Right lobe of liver (tissue), 4 donors: ENCODE measurements at regions not wholly inside any gene's neighbourhood (a gene's known extent, or its start where the extent isn't known, plus 50 kb on each side); places are given as distances from the start of the nearest gene placed in this dataset.

Experiments used
- POLR2A ChIP-seq: fragments of 450-650 bp; IDR thresholded peaks from one replicate; pipeline ENCODE4 v1.6.1; 2017; ENCODE audit warnings: antibody characterized with exemption, mild to moderate bottlenecking
- TF ChIP-seq, protein P1 (sequence below), 4 donors: fragments of 200-600 bp in 3 of 4; fragments of 450-650 bp in 1 of 4; IDR thresholded peaks; one replicate each; pipeline versions ENCODE4 v1.5.1 to v1.8.0; 2016 to 2022; ENCODE audit warnings: antibody characterized with exemption in 4 of 4, mild to moderate bottlenecking in 2 of 4
- donor health status: DM: no; HTN: no; CAD: no.
- donor health status: DM: no; HTN: no; CAD: no.
- donor health status: DM: no; HTN: yes; CAD: no.

DNA sequence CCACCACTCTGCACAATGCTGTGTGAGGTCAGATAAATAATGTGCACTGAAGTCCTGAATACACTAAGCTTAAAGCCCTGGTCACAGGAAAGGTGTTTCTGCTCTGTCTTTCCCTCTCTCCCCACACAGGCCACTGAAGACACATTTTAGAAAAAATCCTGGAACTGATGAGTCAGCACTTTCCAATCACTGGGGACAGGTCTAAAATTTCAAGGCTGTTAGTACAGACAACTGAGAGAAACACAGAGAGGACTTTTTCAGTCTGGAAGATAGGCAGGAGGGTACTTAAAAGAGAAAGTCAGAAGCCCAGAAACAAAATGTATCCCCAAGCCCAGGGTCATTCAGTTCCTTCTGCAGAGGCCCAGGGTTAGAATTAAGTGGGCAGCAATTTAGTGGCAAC is 333.9 kb upstream of the CCDC196 start:
- TF ChIP-seq, protein P1, sequence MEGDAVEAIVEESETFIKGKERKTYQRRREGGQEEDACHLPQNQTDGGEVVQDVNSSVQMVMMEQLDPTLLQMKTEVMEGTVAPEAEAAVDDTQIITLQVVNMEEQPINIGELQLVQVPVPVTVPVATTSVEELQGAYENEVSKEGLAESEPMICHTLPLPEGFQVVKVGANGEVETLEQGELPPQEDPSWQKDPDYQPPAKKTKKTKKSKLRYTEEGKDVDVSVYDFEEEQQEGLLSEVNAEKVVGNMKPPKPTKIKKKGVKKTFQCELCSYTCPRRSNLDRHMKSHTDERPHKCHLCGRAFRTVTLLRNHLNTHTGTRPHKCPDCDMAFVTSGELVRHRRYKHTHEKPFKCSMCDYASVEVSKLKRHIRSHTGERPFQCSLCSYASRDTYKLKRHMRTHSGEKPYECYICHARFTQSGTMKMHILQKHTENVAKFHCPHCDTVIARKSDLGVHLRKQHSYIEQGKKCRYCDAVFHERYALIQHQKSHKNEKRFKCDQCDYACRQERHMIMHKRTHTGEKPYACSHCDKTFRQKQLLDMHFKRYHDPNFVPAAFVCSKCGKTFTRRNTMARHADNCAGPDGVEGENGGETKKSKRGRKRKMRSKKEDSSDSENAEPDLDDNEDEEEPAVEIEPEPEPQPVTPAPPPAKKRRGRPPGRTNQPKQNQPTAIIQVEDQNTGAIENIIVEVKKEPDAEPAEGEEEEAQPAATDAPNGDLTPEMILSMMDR (IDR thresholded peaks at IDR 0.05), result no peak
- TF ChIP-seq POLR2A, result no peak
